Subcutaneous abdominal adipose tissue (tissue), 5 donors: ENCODE measurements at regions not wholly inside any gene's neighbourhood (a gene's known extent, or its start where the extent isn't known, plus 50 kb on each side); places are given as distances from the start of the nearest gene placed in this dataset.

Experiments used
- H3K27ac ChIP-seq: one replicate; pipeline ENCODE4 v1.7.0; 2013; ENCODE audit warnings: low read depth, mild to moderate bottlenecking, inconsistent platforms, low read length, moderate library complexity
- H3K27me3 ChIP-seq, 5 donors: one replicate each; pipeline ENCODE4 v1.7.0; 2013; ENCODE audit warnings: low read length in 5 of 5, inconsistent platforms in 1 of 5; ENCODE audit not compliant: control insufficient read depth in 5 of 5, insufficient read depth in 4 of 5
- H3K36me3 ChIP-seq, 5 donors: one replicate each; pipeline ENCODE4 v1.7.0; 2013; ENCODE audit warnings: low read length in 5 of 5; ENCODE audit not compliant: control insufficient read depth in 5 of 5, insufficient read depth in 5 of 5
- H3K4me1 ChIP-seq, 5 donors: one replicate each; pipeline ENCODE4 v1.7.0; 2013; ENCODE audit warnings: low read length in 5 of 5, mild to moderate bottlenecking in 3 of 5, moderate library complexity in 1 of 5; ENCODE audit not compliant: control insufficient read depth in 5 of 5, insufficient read depth in 5 of 5
- H3K4me3 ChIP-seq, 5 donors: one replicate each; pipeline ENCODE4 v1.7.0; 2013; ENCODE audit warnings: low read length in 5 of 5, low read depth in 1 of 5
- H3K9ac ChIP-seq, 5 donors: one replicate each; pipeline ENCODE4 v1.7.0; 2013; ENCODE audit warnings: low read length in 5 of 5, mild to moderate bottlenecking in 4 of 5, moderate library complexity in 3 of 5
- H3K9me3 ChIP-seq, 5 donors: one replicate each; pipeline ENCODE4 v1.7.0; 2013; ENCODE audit warnings: low read length in 5 of 5; ENCODE audit not compliant: control insufficient read depth in 5 of 5
- donor health status: healthy.
- donor health status: healthy.
- donor health status: healthy.
- donor health status: healthy.
- donor health status: healthy.

GRCh38 chr15:58334803-58335202 lies 97.0 kb upstream of the LIPC start:
- Histone ChIP-seq H3K9me3 (peaks cover 0 to 6% (median 0%) of the 10 kb centered on the region in 5 donors), H3K4me3 (no peak overlapping the region), H3K27ac (no peak overlapping the region), H3K4me1 (peaks cover 7 to 38% (median 31%) of the 10 kb centered on the region in 5 donors), H3K9ac (no peak overlapping the region), H3K27me3 (no peaks in the 10 kb centered on the region), H3K36me3 (no peaks in the 10 kb centered on the region)

- peaks cover 0 to 6% (median 0%) of the 10 kb centered on the region in 5 donors for H3K9me3 ChIP-seq
- no peak overlapping the region for H3K4me3 ChIP-seq
- H3K9ac ChIP-seq: no peak overlapping the region
- H3K27ac ChIP-seq: no peak overlapping the region
- peaks cover 4 to 25% (median 17%) of the 10 kb centered on the region in 5 donors for H3K4me1 ChIP-seq
- H3K27me3 ChIP-seq: no peaks in the 10 kb centered on the region
- H3K36me3 ChIP-seq: no peaks in the 10 kb centered on the region
These were observed 95.6 kb upstream of the LIPC start for GRCh38 chr15:58336161-58336560.

DNA sequence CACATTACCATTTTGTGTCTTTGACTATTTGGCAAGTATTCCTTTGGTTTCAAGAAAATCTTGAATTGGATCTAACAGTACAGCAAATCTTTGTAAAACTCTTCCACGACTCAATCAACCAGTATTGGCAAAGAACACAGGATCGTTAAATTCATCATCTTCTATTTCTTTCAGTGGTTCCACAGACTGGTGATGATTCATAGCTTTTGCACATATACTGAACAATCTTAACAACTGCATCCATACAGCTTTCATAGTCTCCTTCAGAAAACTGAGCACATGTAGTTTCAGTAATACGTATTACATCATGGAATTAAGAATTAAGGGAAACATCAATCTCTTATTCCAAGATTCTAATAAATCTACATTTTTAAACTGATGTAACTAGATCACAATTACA lies 91.6 kb upstream of the LIPC start:
- Histone ChIP-seq H3K4me3 (no peak overlapping the region), H3K27ac (no peak overlapping the region), H3K9ac (no peak overlapping the region), H3K4me1 (no peaks in the 10 kb centered on the region), H3K27me3 (peaks cover 0 to 2% (median 0%) of the 10 kb centered on the region in 5 donors), H3K36me3 (no peaks in the 10 kb centered on the region), H3K9me3 (no peaks in the 10 kb centered on the region)

- Histone ChIP-seq H3K36me3 (no peaks in the 10 kb centered on the region), H3K4me1 (no peaks in the 10 kb centered on the region), H3K27me3 (peaks cover 0 to 2% (median 0%) of the 10 kb centered on the region in 5 donors), H3K4me3 (no peak overlapping the region), H3K9ac (no peak overlapping the region), H3K9me3 (no peaks in the 10 kb centered on the region), H3K27ac (no peak overlapping the region)
These were observed 89.3 kb upstream of the LIPC start for GRCh38 chr15:58342508-58342907.

DNA sequence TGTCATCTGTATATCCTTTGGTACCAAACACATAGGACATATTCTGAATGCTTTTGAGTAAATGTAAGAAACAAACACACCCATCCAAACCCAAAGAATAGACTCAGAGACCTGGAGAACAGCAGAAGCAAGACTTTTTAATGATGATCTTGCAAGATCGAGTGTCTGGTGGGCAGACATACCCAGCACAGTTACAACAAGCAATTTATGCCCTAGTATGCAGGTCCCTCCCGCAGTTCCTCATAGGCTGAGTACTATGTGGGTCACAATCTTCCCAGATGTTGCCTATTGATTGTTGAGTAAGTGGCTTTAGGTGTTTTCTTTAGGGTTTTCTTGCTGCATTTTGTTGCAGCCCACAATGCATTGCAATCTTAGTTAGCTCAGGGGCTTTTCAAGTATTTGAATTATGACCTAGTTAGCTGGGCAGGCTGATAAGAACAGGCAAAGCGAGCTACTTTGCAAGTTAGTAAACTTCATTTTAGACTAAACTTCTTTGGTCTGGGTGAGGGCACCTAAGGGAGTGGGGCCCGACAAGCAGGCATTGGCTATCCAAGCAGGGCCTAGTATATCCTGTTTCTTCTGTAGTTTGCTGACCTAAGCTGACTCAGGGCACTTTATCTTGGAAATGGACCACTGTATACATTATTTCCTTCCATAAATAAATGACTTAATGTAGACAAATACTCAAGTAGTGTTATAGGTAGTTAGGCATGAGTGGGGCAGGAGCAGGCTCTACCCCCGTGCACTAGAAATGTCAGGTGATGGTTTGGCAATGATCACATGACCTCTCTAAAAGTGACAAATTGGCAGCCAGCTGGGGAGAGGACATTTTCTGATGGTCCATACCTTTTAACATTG lies 87.3 kb upstream of the LIPC start:
- Histone ChIP-seq H3K27ac (no peak overlapping the region), H3K4me1 (no peaks in the 10 kb centered on the region)

GRCh38 chr15:58346361-58346760 lies 85.4 kb upstream of the LIPC start:
- no peaks in the 10 kb centered on the region for H3K4me1 ChIP-seq
- H3K36me3 ChIP-seq: no peaks in the 10 kb centered on the region
- H3K27me3 ChIP-seq: peaks cover 0 to 5% (median 0%) of the 10 kb centered on the region in 5 donors
- no peak overlapping the region for H3K4me3 ChIP-seq
- H3K9ac ChIP-seq: no peak overlapping the region
- no peak overlapping the region for H3K27ac ChIP-seq
- H3K9me3 ChIP-seq: no peaks in the 10 kb centered on the region

More for the DNA sequence above, 87.3 kb upstream of the LIPC start:
- Histone ChIP-seq H3K4me3 (no peak overlapping the region), H3K9me3 (no peaks in the 10 kb centered on the region), H3K36me3 (no peaks in the 10 kb centered on the region), H3K9ac (no peak overlapping the region), H3K27me3 (peaks cover 0 to 2% (median 0%) of the 10 kb centered on the region in 5 donors)

GRCh38 chr15:58348095-58348812 lies 83.5 kb upstream of the LIPC start:
- Histone ChIP-seq H3K27me3 (peaks cover 0 to 3% (median 0%) of the 10 kb centered on the region in 5 donors), H3K9me3 (no peaks in the 10 kb centered on the region), H3K4me3 (no peak overlapping the region), H3K9ac (no peak overlapping the region), H3K27ac (no peak overlapping the region), H3K36me3 (no peaks in the 10 kb centered on the region), H3K4me1 (no peaks in the 10 kb centered on the region)

DNA sequence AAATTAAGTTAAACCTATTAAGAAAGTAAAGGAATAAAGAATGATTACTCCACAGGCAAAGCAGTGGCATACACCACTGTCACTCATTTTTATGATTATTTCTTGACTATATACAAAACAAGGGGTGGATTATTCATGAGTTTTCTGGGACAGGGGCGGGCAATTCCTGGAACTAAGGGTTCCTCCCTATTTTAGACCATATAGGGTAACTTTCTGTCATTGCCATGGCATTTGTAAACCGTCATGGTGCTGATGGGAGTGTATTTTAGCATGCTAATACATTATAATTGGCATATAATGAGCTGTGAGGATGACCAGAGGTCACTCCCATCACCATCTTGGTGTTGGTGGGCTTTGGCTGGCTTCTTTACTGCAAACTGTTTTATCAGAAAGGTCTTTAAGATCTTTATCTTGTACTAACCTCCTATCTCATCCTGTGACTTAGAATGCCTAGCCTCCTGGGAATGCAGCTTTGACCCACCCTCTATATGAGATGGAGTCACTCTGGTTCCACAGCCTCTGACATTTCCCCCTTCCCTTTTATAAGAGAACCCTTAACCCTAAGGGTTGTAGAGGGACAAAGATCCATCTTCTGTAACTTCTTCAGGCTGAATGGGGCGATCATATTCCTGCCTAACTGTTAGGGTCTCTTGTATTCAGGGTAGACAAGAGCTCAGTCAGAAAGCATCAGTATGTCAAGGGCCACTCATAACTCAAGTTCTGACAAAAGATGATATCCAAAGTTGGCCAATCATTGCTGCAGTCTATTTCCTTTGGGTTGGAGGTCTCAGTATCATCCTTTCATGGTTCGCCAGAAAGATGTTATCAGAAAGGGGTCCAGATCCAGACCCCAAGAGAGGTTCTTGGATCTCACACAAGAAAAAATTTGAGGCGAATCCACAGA lies 79.5 kb upstream of the LIPC start:
- H3K4me1 ChIP-seq: no peaks in the 10 kb centered on the region
- H3K9ac ChIP-seq: no peak overlapping the region
- peaks cover 0 to 3% (median 0%) of the 10 kb centered on the region in 5 donors for H3K27me3 ChIP-seq
- no peaks in the 10 kb centered on the region for H3K9me3 ChIP-seq
- no peak overlapping the region for H3K4me3 ChIP-seq
- H3K27ac ChIP-seq: no peak overlapping the region
- H3K36me3 ChIP-seq: no peaks in the 10 kb centered on the region

DNA sequence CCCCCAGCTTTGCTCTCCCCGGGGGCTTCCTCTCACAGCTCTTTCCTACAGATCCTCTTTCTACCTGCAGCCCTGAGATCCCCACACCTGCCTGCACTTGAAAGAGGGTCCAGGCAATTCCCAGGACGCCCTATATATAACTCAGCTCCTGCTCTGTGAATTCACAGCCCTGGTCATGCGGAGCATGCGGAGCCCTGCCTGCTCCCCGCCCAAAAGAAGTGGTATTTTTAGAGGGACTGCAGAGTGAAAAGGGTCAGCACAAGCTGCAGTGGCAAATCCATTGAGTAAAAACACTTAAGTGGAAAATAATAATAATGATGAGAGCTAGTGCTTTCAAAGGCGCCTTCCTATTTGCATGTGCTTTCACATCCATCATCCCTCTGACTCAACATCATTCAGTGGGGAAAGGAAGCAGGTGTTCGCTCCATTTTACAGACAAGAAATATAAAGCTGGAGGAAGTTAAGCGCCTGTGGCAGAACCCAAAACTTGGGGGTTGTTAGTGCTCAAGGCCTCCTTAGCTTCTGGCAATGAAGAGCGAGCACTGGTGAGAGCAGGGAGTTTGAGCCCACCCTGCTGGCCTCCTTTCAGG lies 76.3 kb upstream of the LIPC start:
- peaks cover 0 to 6% (median 0%) of the 10 kb centered on the region in 5 donors for H3K27me3 ChIP-seq
- H3K9me3 ChIP-seq: no peaks in the 10 kb centered on the region
- H3K27ac ChIP-seq: no peak overlapping the region
- H3K9ac ChIP-seq: no peak overlapping the region
- no peaks in the 10 kb centered on the region for H3K4me1 ChIP-seq
- H3K36me3 ChIP-seq: no peaks in the 10 kb centered on the region
- H3K4me3 ChIP-seq: no peak overlapping the region
